ENCODE measurements at regions not wholly inside any gene's neighbourhood (a gene's known extent, or its start where the extent isn't known, plus 50 kb on each side); places are given as distances from the start of the nearest gene placed in this dataset.
"Not testable (repeated sequence)": the region's sequence is repeated elsewhere in the genome, so short reads cannot be mapped to it uniquely, and the experiment has no call there.

DNA sequence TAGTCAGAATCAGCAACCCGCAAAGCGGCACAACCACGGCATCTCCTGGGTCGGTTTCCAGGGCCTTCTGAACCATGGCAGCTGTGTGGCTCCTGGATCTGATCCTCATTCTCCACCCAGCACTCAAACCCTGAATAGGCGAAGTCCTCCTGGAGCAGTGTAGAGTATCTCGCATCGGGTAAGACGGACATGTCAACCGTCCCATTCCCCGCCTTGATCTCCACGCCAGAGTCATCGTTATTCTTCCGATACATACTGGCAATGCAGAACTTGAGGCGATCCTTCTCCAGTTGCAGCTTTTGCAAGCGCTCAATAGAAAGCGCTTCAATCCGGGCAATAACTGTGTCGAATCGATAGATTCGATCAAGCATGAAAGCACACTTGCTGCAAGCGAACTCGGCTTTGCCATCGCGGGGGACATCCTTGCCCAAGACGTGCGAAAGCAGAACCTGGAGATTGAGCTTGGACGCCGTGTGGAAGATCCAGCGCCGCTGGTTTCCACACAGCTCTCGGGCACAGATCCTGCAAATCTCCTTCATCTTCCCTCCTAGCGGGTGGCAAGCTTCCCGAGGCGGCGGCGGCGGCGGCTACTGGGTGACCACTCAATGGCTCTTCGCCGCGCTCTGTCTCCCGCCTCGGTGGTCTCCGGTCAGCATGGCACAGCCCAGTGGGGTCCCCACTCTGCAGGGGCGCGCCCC lies 142.9 kb downstream of the NBPF8 start:
- Histone ChIP-seq H3K4me3 (ENCODE audit: low read depth in 1 of 3, low read length in 3 of 3) (peak overlapping the region; percentile 41 to 55 (median 53)), H3K9ac (ENCODE audit: low read depth in 1 of 2, low read length in 2 of 2) (peak overlapping the region in 1 of 2 donors; percentile 47)
- H3K27me3 ChIP-seq (ENCODE audit: control insufficient read depth in 4 of 4, insufficient read depth in 4 of 4, low read length in 3 of 4); H3K4me1 ChIP-seq (ENCODE audit: control insufficient read depth in 4 of 4, insufficient read depth in 4 of 4, low read length in 3 of 4); DNase-seq (ENCODE audit: low spot score); H3K27ac ChIP-seq (ENCODE audit: low read depth in 1 of 2, low read length in 2 of 2); H3K9me3 ChIP-seq (ENCODE audit: control insufficient read depth in 4 of 4, low read length in 3 of 4); H3K36me3 ChIP-seq (ENCODE audit: control insufficient read depth in 4 of 4, insufficient read depth in 3 of 4, low read depth in 1 of 4, low read length in 3 of 4): not testable (repeated sequence)
- WGBS = under 1% methylated on average over 18 of the region's 46 CpGs

GRCh38 chr1:120558303-120559060 lies 143.6 kb downstream of the NBPF8 start:
- H3K9me3 ChIP-seq (ENCODE audit: control insufficient read depth in 4 of 4, low read length in 3 of 4) = not testable (repeated sequence)

GRCh38 chr1:120561767-120562166 lies 146.9 kb downstream of the NBPF8 start:
- WGBS = 74% methylated on average over 3 of the region's 3 CpGs
- not testable (repeated sequence) for H3K4me1 ChIP-seq (ENCODE audit: control insufficient read depth in 4 of 4, insufficient read depth in 4 of 4, low read length in 3 of 4); H3K27me3 ChIP-seq (ENCODE audit: control insufficient read depth in 4 of 4, insufficient read depth in 4 of 4, low read length in 3 of 4); H3K27ac ChIP-seq (ENCODE audit: low read depth in 1 of 2, low read length in 2 of 2); H3K4me3 ChIP-seq (ENCODE audit: low read depth in 1 of 3, low read length in 3 of 3); DNase-seq (ENCODE audit: low spot score); H3K36me3 ChIP-seq (ENCODE audit: control insufficient read depth in 4 of 4, insufficient read depth in 3 of 4, low read depth in 1 of 4, low read length in 3 of 4); H3K9me3 ChIP-seq (ENCODE audit: control insufficient read depth in 4 of 4, low read length in 3 of 4); H3K9ac ChIP-seq (ENCODE audit: low read depth in 1 of 2, low read length in 2 of 2)

More at GRCh38 chr1:120558303-120559060, 143.6 kb downstream of the NBPF8 start:
- peak; percentile 90 for TF ChIP-seq YY1 (IDR thresholded peaks at IDR 0.05)
- H3K27me3 ChIP-seq (ENCODE audit: control insufficient read depth in 4 of 4, insufficient read depth in 4 of 4, low read length in 3 of 4); H3K9ac ChIP-seq (ENCODE audit: low read depth in 1 of 2, low read length in 2 of 2); H3K36me3 ChIP-seq (ENCODE audit: control insufficient read depth in 4 of 4, insufficient read depth in 3 of 4, low read depth in 1 of 4, low read length in 3 of 4); H3K4me1 ChIP-seq (ENCODE audit: control insufficient read depth in 4 of 4, insufficient read depth in 4 of 4, low read length in 3 of 4): not testable (repeated sequence)
- Histone ChIP-seq H3K27ac (ENCODE audit: low read depth in 1 of 2, low read length in 2 of 2) (peak overlapping the region; percentile 54), H3K4me3 (ENCODE audit: low read depth in 1 of 3, low read length in 3 of 3) (peak overlapping the region in 2 of 3 donors; percentile 41 to 63)
- DNase-seq (ENCODE audit: low spot score) = peak; percentile 44
- under 1% methylated on average over 48 of the region's 72 CpGs for WGBS

- H3K36me3 ChIP-seq (ENCODE audit: control insufficient read depth in 4 of 4, insufficient read depth in 3 of 4, low read depth in 1 of 4, low read length in 3 of 4); H3K4me1 ChIP-seq (ENCODE audit: control insufficient read depth in 4 of 4, insufficient read depth in 4 of 4, low read length in 3 of 4); H3K4me3 ChIP-seq (ENCODE audit: low read depth in 1 of 3, low read length in 3 of 3); H3K9ac ChIP-seq (ENCODE audit: low read depth in 1 of 2, low read length in 2 of 2); H3K27ac ChIP-seq (ENCODE audit: low read depth in 1 of 2, low read length in 2 of 2); DNase-seq (ENCODE audit: low spot score); H3K27me3 ChIP-seq (ENCODE audit: control insufficient read depth in 4 of 4, insufficient read depth in 4 of 4, low read length in 3 of 4); H3K9me3 ChIP-seq (ENCODE audit: control insufficient read depth in 4 of 4, low read length in 3 of 4): not testable (repeated sequence)
- WGBS = no CpG with 5 or more reads among the region's 1 CpG
These were observed 150.6 kb downstream of the NBPF8 start for GRCh38 chr1:120565396-120565795.

DNA sequence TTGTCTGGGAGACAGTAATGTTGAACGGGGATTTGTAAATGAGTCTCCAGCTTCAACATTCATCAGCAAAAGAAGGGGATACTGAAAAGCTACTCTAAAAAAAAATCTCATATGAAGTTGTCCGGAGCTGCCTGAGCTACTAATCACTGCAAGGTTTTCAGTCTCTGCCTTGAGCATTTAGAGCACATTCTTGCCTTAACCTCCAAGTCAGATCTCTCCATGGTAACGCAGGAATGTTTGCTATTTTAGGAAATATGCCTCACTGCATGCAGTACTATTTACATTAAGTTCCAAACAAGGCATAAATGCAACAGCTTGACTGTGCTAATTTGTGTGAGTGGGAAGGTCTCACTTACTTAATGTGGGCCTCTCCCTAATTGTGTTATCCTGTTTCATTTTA lies 152.8 kb downstream of the NBPF8 start:
- not testable (repeated sequence) for H3K4me3 ChIP-seq (ENCODE audit: low read depth in 1 of 3, low read length in 3 of 3); H3K4me1 ChIP-seq (ENCODE audit: control insufficient read depth in 4 of 4, insufficient read depth in 4 of 4, low read length in 3 of 4); H3K27ac ChIP-seq (ENCODE audit: low read depth in 1 of 2, low read length in 2 of 2); H3K9me3 ChIP-seq (ENCODE audit: control insufficient read depth in 4 of 4, low read length in 3 of 4); DNase-seq (ENCODE audit: low spot score); H3K9ac ChIP-seq (ENCODE audit: low read depth in 1 of 2, low read length in 2 of 2); H3K36me3 ChIP-seq (ENCODE audit: control insufficient read depth in 4 of 4, insufficient read depth in 3 of 4, low read depth in 1 of 4, low read length in 3 of 4); H3K27me3 ChIP-seq (ENCODE audit: control insufficient read depth in 4 of 4, insufficient read depth in 4 of 4, low read length in 3 of 4)
- no CpG with 5 or more reads among the region's 3 CpGs for WGBS

DNA sequence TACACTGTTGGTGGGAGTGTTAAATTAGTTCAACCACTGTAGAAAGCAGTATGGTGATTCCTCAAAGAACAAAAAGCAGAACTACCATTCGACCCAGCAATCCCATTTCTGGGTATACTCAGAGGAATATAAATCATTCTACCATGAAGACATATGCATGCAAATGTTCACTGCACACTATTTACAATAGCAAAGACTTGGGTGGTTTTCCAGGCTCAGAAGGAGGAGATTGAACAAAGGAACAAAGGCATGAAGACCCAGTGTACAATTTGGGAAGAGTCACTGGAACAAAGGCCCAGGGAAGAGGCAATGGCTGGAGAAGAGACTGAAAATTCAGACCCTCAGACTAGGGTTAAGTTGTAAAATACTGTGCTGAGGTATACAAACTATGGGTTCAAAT lies 148.5 kb upstream of the NBPF26 start:
- H3K27ac ChIP-seq (ENCODE audit: low read depth in 1 of 2, low read length in 2 of 2); H3K4me3 ChIP-seq (ENCODE audit: low read depth in 1 of 3, low read length in 3 of 3); DNase-seq (ENCODE audit: low spot score); H3K27me3 ChIP-seq (ENCODE audit: control insufficient read depth in 4 of 4, insufficient read depth in 4 of 4, low read length in 3 of 4); H3K9me3 ChIP-seq (ENCODE audit: control insufficient read depth in 4 of 4, low read length in 3 of 4); H3K9ac ChIP-seq (ENCODE audit: low read depth in 1 of 2, low read length in 2 of 2); H3K36me3 ChIP-seq (ENCODE audit: control insufficient read depth in 4 of 4, insufficient read depth in 3 of 4, low read depth in 1 of 4, low read length in 3 of 4); H3K4me1 ChIP-seq (ENCODE audit: control insufficient read depth in 4 of 4, insufficient read depth in 4 of 4, low read length in 3 of 4): not testable (repeated sequence)
- no CpG with 5 or more reads among the region's 1 CpG for WGBS

- H3K27ac ChIP-seq (ENCODE audit: low read depth in 1 of 2, low read length in 2 of 2); H3K4me1 ChIP-seq (ENCODE audit: control insufficient read depth in 4 of 4, insufficient read depth in 4 of 4, low read length in 3 of 4); H3K36me3 ChIP-seq (ENCODE audit: control insufficient read depth in 4 of 4, insufficient read depth in 3 of 4, low read depth in 1 of 4, low read length in 3 of 4); H3K9ac ChIP-seq (ENCODE audit: low read depth in 1 of 2, low read length in 2 of 2); H3K27me3 ChIP-seq (ENCODE audit: control insufficient read depth in 4 of 4, insufficient read depth in 4 of 4, low read length in 3 of 4); H3K9me3 ChIP-seq (ENCODE audit: control insufficient read depth in 4 of 4, low read length in 3 of 4); H3K4me3 ChIP-seq (ENCODE audit: low read depth in 1 of 3, low read length in 3 of 3); DNase-seq (ENCODE audit: low spot score): not testable (repeated sequence)
- WGBS = no CpG with 5 or more reads among the region's 1 CpG
These were observed 141.6 kb upstream of the NBPF26 start for GRCh38 chr1:120582135-120582534.

DNA sequence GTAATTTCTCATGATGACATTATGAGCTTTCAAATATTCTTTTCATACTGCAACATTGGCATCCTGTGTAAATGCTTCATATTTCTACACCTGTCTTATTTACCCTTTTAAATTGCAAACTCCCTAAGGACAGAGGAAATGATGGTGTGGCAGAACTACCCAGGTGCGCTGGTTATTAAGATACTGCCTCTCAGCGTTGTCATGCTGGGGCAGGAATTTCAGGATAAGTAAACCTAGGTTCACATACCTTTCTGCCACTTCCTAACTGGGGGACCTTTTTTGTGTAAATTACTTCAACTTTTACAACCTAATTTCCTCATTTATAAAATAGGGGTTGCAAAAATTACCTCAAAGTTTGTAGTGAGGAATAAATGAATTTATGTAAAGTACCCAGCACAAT lies 137.7 kb upstream of the NBPF26 start:
- H3K9ac ChIP-seq (ENCODE audit: low read depth in 1 of 2, low read length in 2 of 2); H3K4me1 ChIP-seq (ENCODE audit: control insufficient read depth in 4 of 4, insufficient read depth in 4 of 4, low read length in 3 of 4); H3K4me3 ChIP-seq (ENCODE audit: low read depth in 1 of 3, low read length in 3 of 3); H3K36me3 ChIP-seq (ENCODE audit: control insufficient read depth in 4 of 4, insufficient read depth in 3 of 4, low read depth in 1 of 4, low read length in 3 of 4); H3K27me3 ChIP-seq (ENCODE audit: control insufficient read depth in 4 of 4, insufficient read depth in 4 of 4, low read length in 3 of 4); DNase-seq (ENCODE audit: low spot score); H3K27ac ChIP-seq (ENCODE audit: low read depth in 1 of 2, low read length in 2 of 2); H3K9me3 ChIP-seq (ENCODE audit: control insufficient read depth in 4 of 4, low read length in 3 of 4): not testable (repeated sequence)
- WGBS = no CpG with 5 or more reads among the region's 2 CpGs

Data from liver (tissue), 6 donors.